Loucy (cell line): ENCODE measurements at regions not wholly inside any gene's neighbourhood (a gene's known extent, or its start where the extent isn't known, plus 50 kb on each side); places are given as distances from the start of the nearest gene placed in this dataset.
"Not testable (repeated sequence)": the region's sequence is repeated elsewhere in the genome, so short reads cannot be mapped to it uniquely, and the experiment has no call there.

ENCODE experiments used
- EZH2phosphoT487 ChIP-seq: fragments of 200-600 bp; IDR thresholded peaks from 2 replicates; pipeline ENCODE4 v1.6.1; 2018; ENCODE audit warnings: antibody characterized with exemption, mild to moderate bottlenecking, moderate library complexity, borderline replicate concordance
- TF ChIP-seq, protein P1 (sequence below): fragments of 200-600 bp; sonication (generic); conservative IDR thresholded peaks from 2 replicates; pipeline ENCODE4 v1.5.1; 2014; ENCODE audit warnings: mild to moderate bottlenecking, antibody characterized with exemption, low read length

DNA sequence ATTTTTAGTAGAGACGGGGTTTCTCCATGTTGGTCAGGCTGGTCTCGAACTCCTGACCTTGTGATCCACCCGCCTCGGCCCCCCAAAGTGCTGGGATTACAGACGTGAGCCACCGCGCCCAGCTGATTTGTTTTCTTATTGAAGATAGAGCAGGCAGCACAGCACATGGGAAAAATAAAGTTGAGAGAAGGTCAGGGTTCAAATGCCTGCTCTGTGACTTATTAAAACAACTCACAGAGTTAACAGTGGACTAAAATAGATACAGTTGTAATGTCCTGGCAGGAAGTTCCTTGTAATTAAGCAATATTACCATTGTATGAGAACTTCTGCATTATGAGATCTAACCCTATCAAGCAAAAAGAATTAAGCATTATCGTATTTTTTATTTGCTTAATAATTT is 615.7 kb upstream of the CCNG1 start:
- TF ChIP-seq, protein P1, sequence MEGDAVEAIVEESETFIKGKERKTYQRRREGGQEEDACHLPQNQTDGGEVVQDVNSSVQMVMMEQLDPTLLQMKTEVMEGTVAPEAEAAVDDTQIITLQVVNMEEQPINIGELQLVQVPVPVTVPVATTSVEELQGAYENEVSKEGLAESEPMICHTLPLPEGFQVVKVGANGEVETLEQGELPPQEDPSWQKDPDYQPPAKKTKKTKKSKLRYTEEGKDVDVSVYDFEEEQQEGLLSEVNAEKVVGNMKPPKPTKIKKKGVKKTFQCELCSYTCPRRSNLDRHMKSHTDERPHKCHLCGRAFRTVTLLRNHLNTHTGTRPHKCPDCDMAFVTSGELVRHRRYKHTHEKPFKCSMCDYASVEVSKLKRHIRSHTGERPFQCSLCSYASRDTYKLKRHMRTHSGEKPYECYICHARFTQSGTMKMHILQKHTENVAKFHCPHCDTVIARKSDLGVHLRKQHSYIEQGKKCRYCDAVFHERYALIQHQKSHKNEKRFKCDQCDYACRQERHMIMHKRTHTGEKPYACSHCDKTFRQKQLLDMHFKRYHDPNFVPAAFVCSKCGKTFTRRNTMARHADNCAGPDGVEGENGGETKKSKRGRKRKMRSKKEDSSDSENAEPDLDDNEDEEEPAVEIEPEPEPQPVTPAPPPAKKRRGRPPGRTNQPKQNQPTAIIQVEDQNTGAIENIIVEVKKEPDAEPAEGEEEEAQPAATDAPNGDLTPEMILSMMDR, result not testable (repeated sequence)
- not testable (repeated sequence) for TF ChIP-seq EZH2phosphoT487
